PC-9 (cell line): ENCODE measurements at regions not wholly inside any gene's neighbourhood (a gene's known extent, or its start where the extent isn't known, plus 50 kb on each side); places are given as distances from the start of the nearest gene placed in this dataset.

Experiments
- CTCF ChIP-seq: fragments of 200-600 bp; sonication (generic); conservative IDR thresholded peaks from 2 replicates; pipeline ENCODE4 v1.6.1; 2017; ENCODE audit warnings: mixed run types, antibody characterized with exemption, mild to moderate bottlenecking, moderate library complexity
- EZH2 ChIP-seq: fragments of 200-600 bp; sonication (generic); IDR thresholded peaks from 2 replicates; pipeline ENCODE4 v1.8.0; 2017; ENCODE audit warnings: antibody characterized with exemption, low read depth

- TF ChIP-seq CTCF = no peak
- no peak for TF ChIP-seq EZH2
Observed at GRCh38 chr4:137711502-137711901, 179.2 kb upstream of the PCDH18 start.
